ENCODE measurements at regions not wholly inside any gene's neighbourhood (a gene's known extent, or its start where the extent isn't known, plus 50 kb on each side); places are given as distances from the start of the nearest gene placed in this dataset.

DNA sequence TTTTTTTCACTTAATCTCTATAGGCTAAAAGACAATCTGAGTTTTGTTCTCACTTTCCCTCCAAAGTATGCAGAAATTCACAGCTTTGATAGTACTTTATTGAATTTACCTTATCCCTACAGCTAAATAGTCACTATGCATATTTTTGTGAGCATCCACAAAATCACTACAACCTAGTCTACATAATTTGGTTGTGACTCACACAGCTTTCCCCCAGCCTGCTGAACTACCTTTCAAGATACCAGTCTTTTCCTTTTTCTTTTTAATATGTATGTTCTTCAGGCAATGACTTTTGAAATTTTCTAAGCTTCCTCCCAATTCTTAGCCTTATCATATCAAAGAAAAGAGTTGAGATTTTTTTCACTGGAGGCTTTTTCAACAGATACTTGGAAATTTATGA is 347.3 kb upstream of the CDH6 start:
- TF ChIP-seq, protein P1, sequence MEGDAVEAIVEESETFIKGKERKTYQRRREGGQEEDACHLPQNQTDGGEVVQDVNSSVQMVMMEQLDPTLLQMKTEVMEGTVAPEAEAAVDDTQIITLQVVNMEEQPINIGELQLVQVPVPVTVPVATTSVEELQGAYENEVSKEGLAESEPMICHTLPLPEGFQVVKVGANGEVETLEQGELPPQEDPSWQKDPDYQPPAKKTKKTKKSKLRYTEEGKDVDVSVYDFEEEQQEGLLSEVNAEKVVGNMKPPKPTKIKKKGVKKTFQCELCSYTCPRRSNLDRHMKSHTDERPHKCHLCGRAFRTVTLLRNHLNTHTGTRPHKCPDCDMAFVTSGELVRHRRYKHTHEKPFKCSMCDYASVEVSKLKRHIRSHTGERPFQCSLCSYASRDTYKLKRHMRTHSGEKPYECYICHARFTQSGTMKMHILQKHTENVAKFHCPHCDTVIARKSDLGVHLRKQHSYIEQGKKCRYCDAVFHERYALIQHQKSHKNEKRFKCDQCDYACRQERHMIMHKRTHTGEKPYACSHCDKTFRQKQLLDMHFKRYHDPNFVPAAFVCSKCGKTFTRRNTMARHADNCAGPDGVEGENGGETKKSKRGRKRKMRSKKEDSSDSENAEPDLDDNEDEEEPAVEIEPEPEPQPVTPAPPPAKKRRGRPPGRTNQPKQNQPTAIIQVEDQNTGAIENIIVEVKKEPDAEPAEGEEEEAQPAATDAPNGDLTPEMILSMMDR (IDR thresholded peaks at IDR 0.05; ENCODE audit: low read depth, low read length) = no peak
- no peak for TF ChIP-seq EZH2phosphoT487 (IDR thresholded peaks at IDR 0.05; ENCODE audit: low read depth)

Data from OCI-LY3 (cell line).